SU-DHL-6 (cell line): ENCODE measurements at regions not wholly inside any gene's neighbourhood (a gene's known extent, or its start where the extent isn't known, plus 50 kb on each side); places are given as distances from the start of the nearest gene placed in this dataset.

Experiments
- H2AFZ ChIP-seq: fragments of 200-600 bp; sonication (generic); 2 replicates; pipeline ENCODE4 v1.6.1; 2014; ENCODE audit warnings: low read depth, mild to moderate bottlenecking, moderate library complexity, mixed read lengths, antibody characterized with exemption, low read length; ENCODE audit not compliant: severe bottlenecking
- H3F3A ChIP-seq: fragments of 200-600 bp; shearing (Covaris generic); 2 replicates; pipeline ENCODE4 v1.6.0; 2016; ENCODE audit warnings: antibody characterized with exemption, mild to moderate bottlenecking; ENCODE audit not compliant: insufficient read depth
- H3K27ac ChIP-seq: fragments of 200-600 bp; sonication (generic); 2 replicates; pipeline ENCODE4 v1.5.1; 2016; ENCODE audit warnings: low read depth, mild to moderate bottlenecking, low read length, moderate library complexity, mixed read lengths
- H3K27me3 ChIP-seq: fragments of 200-600 bp; sonication (generic), shearing (Covaris generic); 2 replicates; pipeline ENCODE4 v1.6.0; 2014; ENCODE audit warnings: mild to moderate bottlenecking, low read length
- H3K36me3 ChIP-seq: fragments of 200-600 bp; sonication (generic); 2 replicates; pipeline ENCODE4 v1.6.1; 2014; ENCODE audit warnings: mild to moderate bottlenecking, low read length, mixed read lengths
- H3K4me2 ChIP-seq: fragments of 300-600, 200-600 bp; shearing (Covaris generic), sonication (generic); 2 replicates; pipeline ENCODE4 v1.6.0; 2014; ENCODE audit warnings: low read length, low read depth, mild to moderate bottlenecking; ENCODE audit not compliant: poor library complexity, severe bottlenecking
- H3K4me3 ChIP-seq: fragments of 200-600 bp; sonication (generic); 2 replicates; pipeline ENCODE4 v1.5.1; 2014; ENCODE audit warnings: antibody characterized with exemption, low read length, mild to moderate bottlenecking, mixed read lengths; ENCODE audit not compliant: insufficient read depth, poor library complexity, severe bottlenecking
- H3K79me2 ChIP-seq: fragments of 200-600 bp; sonication (generic); 2 replicates; pipeline ENCODE4 v1.6.1; 2014; ENCODE audit warnings: mild to moderate bottlenecking, low read length, moderate library complexity; ENCODE audit not compliant: insufficient read depth
- H3K9ac ChIP-seq: fragments of 200-600 bp; sonication (generic); 2 replicates; pipeline ENCODE4 v1.7.0; 2014; ENCODE audit warnings: mild to moderate bottlenecking, low read length
- H3K9me2 ChIP-seq: fragments of 200-600 bp; sonication (generic); replicated peaks from 2 replicates; pipeline ENCODE4 v1.6.1; 2014; ENCODE audit warnings: low read length; ENCODE audit not compliant: insufficient read depth
- H3K9me3 ChIP-seq: fragments of 200-600 bp; sonication (generic); 2 replicates; pipeline ENCODE4 v1.6.1; 2014; ENCODE audit warnings: low read length, mixed read lengths; ENCODE audit not compliant: insufficient read depth
- H4K20me1 ChIP-seq: fragments of 200-600 bp; sonication (generic); 2 replicates; pipeline ENCODE4 v1.6.1; 2014; ENCODE audit warnings: low read depth, mild to moderate bottlenecking, antibody characterized with exemption, low read length, moderate library complexity, mixed read lengths
- CTCF ChIP-seq: fragments of 200-600 bp; sonication (generic); IDR thresholded peaks from one replicate; pipeline ENCODE4 v1.5.1; 2017; ENCODE audit warnings: antibody characterized with exemption, mild to moderate bottlenecking, low read length, moderate library complexity; ENCODE audit not compliant: insufficient read depth, poor library complexity, severe bottlenecking
- EZH2phosphoT487 ChIP-seq: fragments of 200-600 bp; sonication (generic), shearing (Covaris generic); conservative IDR thresholded peaks from 2 replicates; pipeline ENCODE4 v1.6.1; 2018; ENCODE audit warnings: mild to moderate bottlenecking, antibody characterized with exemption, low read length, moderate library complexity, mixed read lengths

GRCh38 chr2:8281950-8282857 lies 399.7 kb upstream of the ID2 start:
- H3K4me2 ChIP-seq: no peak overlapping the region
- no peak overlapping the region for H3K27ac ChIP-seq
- no peaks in the 10 kb centered on the region for H3F3A ChIP-seq
- no peaks in the 10 kb centered on the region for H3K9me2 ChIP-seq
- H3K9ac ChIP-seq: no peak overlapping the region
- TF ChIP-seq CTCF: no peak
- no peak for TF ChIP-seq EZH2phosphoT487
- no peaks in the 10 kb centered on the region for H3K36me3 ChIP-seq
- no peak overlapping the region for H3K4me3 ChIP-seq
- no peaks in the 10 kb centered on the region for H3K9me3 ChIP-seq
- H3K27me3 ChIP-seq: no peaks in the 10 kb centered on the region
- H2AFZ ChIP-seq: no peak overlapping the region
- no peaks in the 10 kb centered on the region for H3K79me2 ChIP-seq
- H4K20me1 ChIP-seq: no peaks in the 10 kb centered on the region

- H3K79me2 ChIP-seq: no peaks in the 10 kb centered on the region
- H3K27me3 ChIP-seq: no peaks in the 10 kb centered on the region
- no peak overlapping the region for H3K27ac ChIP-seq
- no peak for TF ChIP-seq EZH2phosphoT487
- no peak for TF ChIP-seq CTCF
- no peak overlapping the region for H3K9ac ChIP-seq
- no peak overlapping the region for H3K4me3 ChIP-seq
- no peaks in the 10 kb centered on the region for H3K9me3 ChIP-seq
- no peak overlapping the region for H3K4me2 ChIP-seq
- H2AFZ ChIP-seq: no peak overlapping the region
- H3K9me2 ChIP-seq: no peaks in the 10 kb centered on the region
- H4K20me1 ChIP-seq: no peaks in the 10 kb centered on the region
- H3K36me3 ChIP-seq: no peaks in the 10 kb centered on the region
- H3F3A ChIP-seq: no peaks in the 10 kb centered on the region
These were observed 399.0 kb upstream of the ID2 start for GRCh38 chr2:8282858-8283252.

- TF ChIP-seq CTCF: no peak
- Histone ChIP-seq H3K27me3 (no peaks in the 10 kb centered on the region), H2AFZ (no peak overlapping the region), H3K4me2 (no peak overlapping the region), H3K4me3 (no peak overlapping the region), H3K9me2 (no peaks in the 10 kb centered on the region), H3K27ac (no peak overlapping the region), H3F3A (no peaks in the 10 kb centered on the region), H3K9me3 (no peaks in the 10 kb centered on the region), H3K36me3 (no peaks in the 10 kb centered on the region), H3K79me2 (no peaks in the 10 kb centered on the region), H4K20me1 (no peaks in the 10 kb centered on the region), H3K9ac (no peak overlapping the region)
These were observed 396.8 kb upstream of the ID2 start for GRCh38 chr2:8285081-8285480.
